Suprapubic skin (tissue), 4 donors: ENCODE measurements at regions not wholly inside any gene's neighbourhood (a gene's known extent, or its start where the extent isn't known, plus 50 kb on each side); places are given as distances from the start of the nearest gene placed in this dataset.
A peak's percentile ranks its signal among the peaks of the same experiment; 100 is the strongest.

Source experiments
- DNase-seq, 2 donors: peaks; one replicate each; pipeline ENCODE4 v3.0.0-alpha.2; 2019; ENCODE audit warnings: low spot score in 2 of 2
- H3K27ac ChIP-seq: fragments of 200-600 bp; sonication (generic); one replicate; pipeline ENCODE4 v1.5.1; 2019
- H3K27me3 ChIP-seq: fragments of 200-600 bp; sonication (generic); one replicate; pipeline ENCODE4 v1.5.1; 2019
- H3K36me3 ChIP-seq: fragments of 200-600 bp; sonication (generic); one replicate; pipeline ENCODE4 v1.5.1; 2019
- H3K4me1 ChIP-seq: fragments of 200-600 bp; sonication (generic); one replicate; pipeline ENCODE4 v1.5.1; 2019
- H3K4me3 ChIP-seq: fragments of 200-600 bp; sonication (generic); one replicate; pipeline ENCODE4 v1.5.1; 2019; ENCODE audit warnings: mild to moderate bottlenecking
- H3K9me3 ChIP-seq: fragments of 200-600 bp; sonication (generic); one replicate; pipeline ENCODE4 v1.5.1; 2019
- CTCF ChIP-seq, 2 donors: fragments of 200-600 bp in 1 of 2; fragments of 450-650 bp in 1 of 2; sonication (generic) in 1 of 2; IDR thresholded peaks; one replicate each; pipeline ENCODE4 v1.5.1; 2016 to 2019; ENCODE audit warnings: antibody characterized with exemption in 2 of 2, mild to moderate bottlenecking in 1 of 2, moderate library complexity in 1 of 2
- EP300 ChIP-seq: sonication (generic); formaldehyde crosslinking; IDR thresholded peaks from one replicate; pipeline ENCODE4 v1.6.1; 2017; ENCODE audit warnings: antibody characterized with exemption
- POLR2A ChIP-seq, 2 donors: fragments of 450-650 bp; IDR thresholded peaks; one replicate each; pipeline ENCODE4 v1.6.1; 2017; ENCODE audit warnings: antibody characterized with exemption in 2 of 2, mild to moderate bottlenecking in 2 of 2, moderate library complexity in 2 of 2
- POLR2AphosphoS5 ChIP-seq, 3 donors: sonication (generic); formaldehyde crosslinking; IDR thresholded peaks; one replicate each; pipeline ENCODE4 v1.6.1; 2017; ENCODE audit warnings: antibody characterized with exemption in 3 of 3
- WGBS: methylation state at CpG from one replicate; pipeline ENCODE4 v1.1.5; 2018; 5-methylcytosine and 5-hydroxymethylcytosine counted together

- no peaks in the 10 kb centered on the region for H3K9me3 ChIP-seq
- H3K27me3 ChIP-seq, result no peaks in the 10 kb centered on the region
- peak overlapping the region; percentile 66 for H3K27ac ChIP-seq
- H3K4me3 ChIP-seq, result peak overlapping the region; percentile 0
- H3K4me1 ChIP-seq, result peaks cover 25% of the 10 kb centered on the region
- no peak for DNase-seq
- no peaks in the 10 kb centered on the region for H3K36me3 ChIP-seq
- TF ChIP-seq POLR2A (IDR thresholded peaks at IDR 0.05) (no peak), CTCF (IDR thresholded peaks at IDR 0.05) (no peak), EP300 (no peak)
- 25% methylated on average over 3 of the region's 3 CpGs for WGBS
Measured at GRCh38 chr10:20962165-20962564, 65.1 kb upstream of the NEBL start.

GRCh38 chr10:20959242-20959641, 62.1 kb upstream of the NEBL start:
- H3K9me3 ChIP-seq, result no peaks in the 10 kb centered on the region
- no peak overlapping the region for H3K4me3 ChIP-seq
- no peak for DNase-seq
- TF ChIP-seq POLR2A (IDR thresholded peaks at IDR 0.05) (no peak), POLR2AphosphoS5 (IDR thresholded peaks at IDR 0.05) (no peak), EP300 (no peak), CTCF (IDR thresholded peaks at IDR 0.05) (no peak)
- WGBS, result 89% methylated on average over 1 of the region's 1 CpG
- H3K27me3 ChIP-seq, result no peaks in the 10 kb centered on the region
- no peaks in the 10 kb centered on the region for H3K36me3 ChIP-seq
- H3K4me1 ChIP-seq, result peaks cover 41% of the 10 kb centered on the region
- H3K27ac ChIP-seq, result no peak overlapping the region

GRCh38 chr10:20958764-20959163, 61.7 kb upstream of the NEBL start:
- no peak for DNase-seq
- peaks cover 43% of the 10 kb centered on the region for H3K4me1 ChIP-seq
- H3K27ac ChIP-seq, result no peak overlapping the region
- H3K9me3 ChIP-seq, result no peaks in the 10 kb centered on the region
- WGBS, result 92% methylated on average over 3 of the region's 3 CpGs
- H3K36me3 ChIP-seq, result no peaks in the 10 kb centered on the region
- TF ChIP-seq CTCF (IDR thresholded peaks at IDR 0.05), result no peak
- no peak for TF ChIP-seq POLR2AphosphoS5 (IDR thresholded peaks at IDR 0.05)
- no peak for TF ChIP-seq EP300
- no peak for TF ChIP-seq POLR2A (IDR thresholded peaks at IDR 0.05)
- H3K4me3 ChIP-seq, result no peak overlapping the region
- no peaks in the 10 kb centered on the region for H3K27me3 ChIP-seq

GRCh38 chr10:20958225-20958624, 61.1 kb upstream of the NEBL start:
- no peak for TF ChIP-seq POLR2A (IDR thresholded peaks at IDR 0.05)
- TF ChIP-seq POLR2AphosphoS5 (IDR thresholded peaks at IDR 0.05), result no peak
- no peak for TF ChIP-seq CTCF (IDR thresholded peaks at IDR 0.05)
- TF ChIP-seq EP300, result no peak
- H3K9me3 ChIP-seq, result no peaks in the 10 kb centered on the region
- H3K4me1 ChIP-seq, result peaks cover 43% of the 10 kb centered on the region
- H3K4me3 ChIP-seq, result no peak overlapping the region
- WGBS, result 90% methylated on average over 4 of the region's 4 CpGs
- no peaks in the 10 kb centered on the region for H3K36me3 ChIP-seq
- H3K27ac ChIP-seq, result no peak overlapping the region
- no peaks in the 10 kb centered on the region for H3K27me3 ChIP-seq
- DNase-seq, result no peak

- no peak overlapping the region for H3K27ac ChIP-seq
- no peaks in the 10 kb centered on the region for H3K27me3 ChIP-seq
- H3K4me1 ChIP-seq, result peaks cover 38% of the 10 kb centered on the region
- TF ChIP-seq EP300, result no peak
- TF ChIP-seq POLR2A (IDR thresholded peaks at IDR 0.05), result no peak
- no peak for TF ChIP-seq POLR2AphosphoS5 (IDR thresholded peaks at IDR 0.05)
- TF ChIP-seq CTCF (IDR thresholded peaks at IDR 0.05), result no peak
- no peaks in the 10 kb centered on the region for H3K9me3 ChIP-seq
- 49% methylated on average over 2 of the region's 2 CpGs for WGBS
- H3K4me3 ChIP-seq, result no peak overlapping the region
- DNase-seq, result no peak
- no peaks in the 10 kb centered on the region for H3K36me3 ChIP-seq
Measured at GRCh38 chr10:20957744-20958143, 60.6 kb upstream of the NEBL start.
